ENCODE measurements at regions not wholly inside any gene's neighbourhood (a gene's known extent, or its start where the extent isn't known, plus 50 kb on each side); places are given as distances from the start of the nearest gene placed in this dataset.

- H3K27me3 ChIP-seq (ENCODE audit: control insufficient read depth, insufficient read depth, low read length), result no peaks in the 10 kb centered on the region
- no TSS peak for BruUV-seq (replicated peaks)
- H3K14ac ChIP-seq (replicated peaks; ENCODE audit: low read depth, low read length), result no peak overlapping the region
- H3K9me1 ChIP-seq (ENCODE audit: insufficient read depth, low read length), result no peaks in the 10 kb centered on the region
- peaks cover 23% of the 10 kb centered on the region for H3K9me3 ChIP-seq (ENCODE audit: control insufficient read depth, insufficient read depth, low read length)
- TF ChIP-seq MXI1 (IDR thresholded peaks at IDR 0.05; ENCODE audit: borderline replicate concordance, low read depth, low read length), result no peak
- TF ChIP-seq RCOR1 (IDR thresholded peaks at IDR 0.05; ENCODE audit: insufficient replicate concordance, low read length), result no peak
- no peak for TF ChIP-seq CTCF (conservative IDR thresholded peaks at IDR 0.05; ENCODE audit: low read depth, low read length)
- TF ChIP-seq CEBPB (IDR thresholded peaks at IDR 0.05; ENCODE audit: low read depth, low read length), result no peak
- TF ChIP-seq RFX5 (IDR thresholded peaks at IDR 0.05; ENCODE audit: low read depth, low read length), result no peak
- TF ChIP-seq ELK1 (IDR thresholded peaks at IDR 0.05; ENCODE audit: borderline replicate concordance, low read depth, low read length), result no peak
- no peak for TF ChIP-seq USF2 (IDR thresholded peaks at IDR 0.05; ENCODE audit: low read depth, low read length)
- TF ChIP-seq NFE2L2 (IDR thresholded peaks at IDR 0.05; ENCODE audit: low read depth, low read length), result no peak
- no peak for TF ChIP-seq RAD21 (IDR thresholded peaks at IDR 0.05; ENCODE audit: low read length)
- no peak for TF ChIP-seq BHLHE40 (IDR thresholded peaks at IDR 0.05; ENCODE audit: low read depth, low read length)
- no peak for TF ChIP-seq SMC3 (IDR thresholded peaks at IDR 0.05; ENCODE audit: low read depth, low read length)
- TF ChIP-seq POLR2A (IDR thresholded peaks at IDR 0.05; ENCODE audit: low read depth, low read length), result no peak
- no peak for TF ChIP-seq CHD1 (IDR thresholded peaks at IDR 0.05; ENCODE audit: low read depth, low read length)
- TF ChIP-seq MAZ (IDR thresholded peaks at IDR 0.05; ENCODE audit: borderline replicate concordance, low read depth, low read length), result no peak
- no peak for TF ChIP-seq MAFK (IDR thresholded peaks at IDR 0.05; ENCODE audit: low read depth, low read length)
- TF ChIP-seq FOS (IDR thresholded peaks at IDR 0.05; ENCODE audit: low read depth, low read length), result no peak
- no peak overlapping the region for H3K56ac ChIP-seq (ENCODE audit: extremely low read depth, insufficient read depth, low read length)
- H2AK9ac ChIP-seq (replicated peaks; ENCODE audit: low read depth, low read length, poor library complexity), result no peak overlapping the region
- no peaks in the 10 kb centered on the region for H3K4me1 ChIP-seq (ENCODE audit: control insufficient read depth, insufficient read depth, low read length)
- no peak overlapping the region for H3K9ac ChIP-seq (ENCODE audit: low read depth, low read length)
- H3K4me2 ChIP-seq (ENCODE audit: low read depth, low read length), result no peak overlapping the region
- H3K23ac ChIP-seq (ENCODE audit: low read depth, low read length), result no peak overlapping the region
- H4K91ac ChIP-seq (ENCODE audit: insufficient read depth, low read depth, low read length), result no peak overlapping the region
- CTCF ChIA-PET, result no interaction called here
- no peak overlapping the region for H2BK20ac ChIP-seq (ENCODE audit: low read depth, low read length)
- no peaks in the 10 kb centered on the region for H3K36me3 ChIP-seq (ENCODE audit: control insufficient read depth, insufficient read depth, low read length)
- no peak overlapping the region for H3K4ac ChIP-seq (ENCODE audit: low read depth, low read length)
- no peaks in the 10 kb centered on the region for H3K79me1 ChIP-seq (ENCODE audit: low read depth in 1 of 2, low read length in 2 of 2)
- intact Hi-C loops (cut with micrococcal nuclease), result no loop called here
- H4K5ac ChIP-seq (ENCODE audit: low read depth, low read length), result no peak overlapping the region
- no peak overlapping the region for H3K27ac ChIP-seq (ENCODE audit: insufficient read depth, low read length)
- H2BK5ac ChIP-seq (ENCODE audit: low read depth, low read length, poor library complexity, severe bottlenecking), result no peak overlapping the region
- dilution Hi-C loops (cut with HindIII; ENCODE audit: low sequenced_read_pairs, unreplicated experiment), result no loop called here
- no CpG with 5 or more reads among the region's 5 CpGs for WGBS, 2 experiments (ENCODE audit: extremely low coverage in 2 of 2, insufficient read length in 1 of 2)
- no peak overlapping the region for H4K8ac ChIP-seq (ENCODE audit: low read depth in 2 of 2, low read length in 2 of 2)
- no peaks in the 10 kb centered on the region for H4K20me1 ChIP-seq (ENCODE audit: insufficient read depth, low read length)
- no peak overlapping the region for H2BK15ac ChIP-seq (ENCODE audit: low read depth, low read length)
- no peak overlapping the region for H2AFZ ChIP-seq (replicated peaks; ENCODE audit: low read length, poor library complexity)
- ATAC-seq (ENCODE audit: low read depth) (no peak), DNase-seq (no peak)
- in situ Hi-C loops (cut with MboI; ENCODE audit: low sequenced_read_pairs), result no loop called here
- H3K18ac ChIP-seq (ENCODE audit: low read depth, low read length), result no peak overlapping the region
- no peak overlapping the region for H2AK5ac ChIP-seq (ENCODE audit: low read depth, low read length)
- H3K4me3 ChIP-seq (ENCODE audit: insufficient read depth, low read depth, low read length), result no peak overlapping the region
- H2BK120ac ChIP-seq (ENCODE audit: low read depth, low read length), result no peak overlapping the region
- POLR2A ChIA-PET (ENCODE audit: unreplicated experiment), result no interaction called here
Measured at GRCh38 chr21:10463156-10463555, 58.2 kb upstream of the TPTE start.

Data from IMR-90 (cell line).